Ishikawa (cell line): ENCODE measurements at regions not wholly inside any gene's neighbourhood (a gene's known extent, or its start where the extent isn't known, plus 50 kb on each side); places are given as distances from the start of the nearest gene placed in this dataset.

ENCODE experiments used
- CEBPB ChIP-seq: IDR thresholded peaks from 2 replicates; pipeline ENCODE4 v1.6.1; 2012
- CREB1 ChIP-seq: IDR thresholded peaks from 2 replicates; pipeline ENCODE4 v1.6.1; 2012; ENCODE audit warnings: low read depth
- EGR1 ChIP-seq: IDR thresholded peaks from 2 replicates; pipeline ENCODE4 v1.6.1; 2012
- EP300 ChIP-seq: IDR thresholded peaks from 2 replicates; pipeline ENCODE4 v1.6.1; 2012; ENCODE audit warnings: borderline replicate concordance
- FOXM1 ChIP-seq: IDR thresholded peaks from 2 replicates; pipeline ENCODE4 v1.6.1; 2012; ENCODE audit warnings: low read depth, borderline replicate concordance
- MAX ChIP-seq: IDR thresholded peaks from 2 replicates; pipeline ENCODE4 v1.6.1; 2012
- NFIC ChIP-seq: IDR thresholded peaks from 2 replicates; pipeline ENCODE4 v1.6.1; 2012
- RAD21 ChIP-seq: IDR thresholded peaks from 2 replicates; pipeline ENCODE4 v1.6.1; 2012; ENCODE audit warnings: low read depth
- REST ChIP-seq: IDR thresholded peaks from 2 replicates; pipeline ENCODE4 v1.6.1; 2012; ENCODE audit warnings: low read depth, mild to moderate bottlenecking
- TAF1 ChIP-seq: IDR thresholded peaks from 2 replicates; pipeline ENCODE4 v1.6.1; 2012; ENCODE audit warnings: low read depth, mild to moderate bottlenecking
- TCF12 ChIP-seq: IDR thresholded peaks from 2 replicates; pipeline ENCODE4 v1.6.1; 2012; ENCODE audit warnings: low read depth
- TEAD4 ChIP-seq: IDR thresholded peaks from 2 replicates; pipeline ENCODE4 v1.6.1; 2012
- USF1 ChIP-seq: IDR thresholded peaks from 2 replicates; pipeline ENCODE4 v1.6.1; 2012
- YY1 ChIP-seq: IDR thresholded peaks from 2 replicates; pipeline ENCODE4 v1.6.1; 2012; ENCODE audit warnings: low read depth
- ZBTB7A ChIP-seq: IDR thresholded peaks from 2 replicates; pipeline ENCODE4 v1.6.1; 2012; ENCODE audit warnings: low read depth

- TF ChIP-seq MAX (no peak), CREB1 (no peak), TAF1 (no peak), ZBTB7A (no peak), EP300 (no peak), EGR1 (no peak), NFIC (no peak), TCF12 (no peak), REST (no peak), RAD21 (no peak), TEAD4 (no peak), USF1 (no peak), FOXM1 (no peak), YY1 (no peak), CEBPB (no peak)
Measured at GRCh38 chr4:151600432-151600831, 160.4 kb downstream of the GATB start.

- TF ChIP-seq MAX (no peak), USF1 (no peak), EP300 (no peak), CREB1 (no peak), TCF12 (no peak), REST (no peak)
Measured at GRCh38 chr4:151603377-151603776, 157.4 kb downstream of the GATB start.

- peak; percentile 47 for TF ChIP-seq RAD21
- TF ChIP-seq YY1: no peak
Measured at GRCh38 chr4:151604238-151604637, 156.6 kb downstream of the GATB start.

GRCh38 chr4:151605215-151605614 is 155.6 kb downstream of the GATB start:
- TF ChIP-seq RAD21: no peak
- no peak for TF ChIP-seq TCF12
- TF ChIP-seq NFIC: no peak
- TF ChIP-seq ZBTB7A: no peak
- no peak for TF ChIP-seq USF1
- TF ChIP-seq TAF1: no peak
- no peak for TF ChIP-seq REST
- no peak for TF ChIP-seq FOXM1
- no peak for TF ChIP-seq CREB1
- no peak for TF ChIP-seq YY1
- no peak for TF ChIP-seq EGR1
- no peak for TF ChIP-seq TEAD4
- TF ChIP-seq CEBPB: no peak
- TF ChIP-seq MAX: no peak
- no peak for TF ChIP-seq EP300

- TF ChIP-seq EGR1: no peak
- no peak for TF ChIP-seq RAD21
- no peak for TF ChIP-seq FOXM1
- no peak for TF ChIP-seq CREB1
- TF ChIP-seq NFIC: no peak
- no peak for TF ChIP-seq TAF1
- TF ChIP-seq EP300: no peak
- TF ChIP-seq ZBTB7A: no peak
Measured at GRCh38 chr4:151606061-151606460, 154.7 kb downstream of the GATB start.
